ENCODE measurements at regions not wholly inside any gene's neighbourhood (a gene's known extent, or its start where the extent isn't known, plus 50 kb on each side); places are given as distances from the start of the nearest gene placed in this dataset.

DNA sequence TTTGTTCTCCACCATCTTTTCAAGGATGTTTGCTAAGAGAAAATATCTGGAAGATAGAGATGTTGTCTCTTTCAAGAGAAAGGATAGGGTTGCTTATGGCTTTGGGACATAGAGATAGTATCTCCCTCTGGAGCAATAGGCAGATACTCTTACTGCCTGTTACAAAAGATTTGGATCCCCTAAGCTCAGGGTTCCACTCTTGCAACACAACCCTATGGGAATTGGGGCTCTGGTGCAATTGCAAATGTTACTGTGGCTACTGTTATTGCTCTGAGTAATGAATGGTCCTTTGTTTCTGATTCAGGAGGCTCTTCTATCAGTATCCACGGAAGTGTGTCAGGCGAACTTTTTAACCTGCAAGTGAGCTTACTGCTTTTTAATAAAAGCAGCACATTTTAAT, 88.8 kb downstream of the GPR85 start:
- H2AFZ ChIP-seq (ENCODE audit: low read length): no peak overlapping the region
- no peaks in the 10 kb centered on the region for H3K79me1 ChIP-seq (ENCODE audit: insufficient read depth, low read depth, low read length, poor library complexity, severe bottlenecking)
- H3K9me3 ChIP-seq (ENCODE audit: control insufficient read depth, low read depth, low read length): no peaks in the 10 kb centered on the region

More for the DNA sequence above, 88.8 kb downstream of the GPR85 start:
- TF ChIP-seq, protein P1, sequence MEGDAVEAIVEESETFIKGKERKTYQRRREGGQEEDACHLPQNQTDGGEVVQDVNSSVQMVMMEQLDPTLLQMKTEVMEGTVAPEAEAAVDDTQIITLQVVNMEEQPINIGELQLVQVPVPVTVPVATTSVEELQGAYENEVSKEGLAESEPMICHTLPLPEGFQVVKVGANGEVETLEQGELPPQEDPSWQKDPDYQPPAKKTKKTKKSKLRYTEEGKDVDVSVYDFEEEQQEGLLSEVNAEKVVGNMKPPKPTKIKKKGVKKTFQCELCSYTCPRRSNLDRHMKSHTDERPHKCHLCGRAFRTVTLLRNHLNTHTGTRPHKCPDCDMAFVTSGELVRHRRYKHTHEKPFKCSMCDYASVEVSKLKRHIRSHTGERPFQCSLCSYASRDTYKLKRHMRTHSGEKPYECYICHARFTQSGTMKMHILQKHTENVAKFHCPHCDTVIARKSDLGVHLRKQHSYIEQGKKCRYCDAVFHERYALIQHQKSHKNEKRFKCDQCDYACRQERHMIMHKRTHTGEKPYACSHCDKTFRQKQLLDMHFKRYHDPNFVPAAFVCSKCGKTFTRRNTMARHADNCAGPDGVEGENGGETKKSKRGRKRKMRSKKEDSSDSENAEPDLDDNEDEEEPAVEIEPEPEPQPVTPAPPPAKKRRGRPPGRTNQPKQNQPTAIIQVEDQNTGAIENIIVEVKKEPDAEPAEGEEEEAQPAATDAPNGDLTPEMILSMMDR (conservative IDR thresholded peaks at IDR 0.05): no peak
- Histone ChIP-seq H3T11ph (ENCODE audit: low read length) (no peak overlapping the region), H3K23me2 (ENCODE audit: insufficient read length, low read depth, low read length, poor library complexity, severe bottlenecking) (no peaks in the 10 kb centered on the region), H4K8ac (replicated peaks; ENCODE audit: insufficient read length, low read depth, low read length) (no peak overlapping the region), H3K9ac (ENCODE audit: extremely low read depth, insufficient read length, low read length) (no peak overlapping the region), H3K14ac (ENCODE audit: insufficient read depth, low read length) (no peak overlapping the region), H4K5ac (ENCODE audit: insufficient read length, low read depth, low read length) (no peak overlapping the region), H4K91ac (ENCODE audit: insufficient read length, low read depth, low read length) (no peak overlapping the region), H4K20me1 (ENCODE audit: control insufficient read depth, insufficient read depth, insufficient read length) (no peaks in the 10 kb centered on the region), H2BK5ac (ENCODE audit: insufficient read length, low read length) (no peak overlapping the region), H2BK12ac (ENCODE audit: insufficient read length, low read depth, low read length) (no peak overlapping the region), H2BK120ac (ENCODE audit: low read depth, low read length, poor library complexity, severe bottlenecking) (no peak overlapping the region), H2AK5ac (ENCODE audit: insufficient read length, low read length) (no peak overlapping the region), H3K4me2 (ENCODE audit: insufficient read depth, insufficient read length, low read length) (no peak overlapping the region), H3K23ac (ENCODE audit: insufficient read length, low read depth, low read length) (no peak overlapping the region), H3K18ac (ENCODE audit: insufficient read length, low read depth, low read length) (no peak overlapping the region), H2BK15ac (ENCODE audit: low read depth, low read length) (no peak overlapping the region), H3K79me2 (ENCODE audit: insufficient read depth, low read length) (no peaks in the 10 kb centered on the region), H3K27ac (ENCODE audit: insufficient read length, low read depth, low read length) (no peak overlapping the region), H2BK20ac (ENCODE audit: low read depth, low read length, poor library complexity, severe bottlenecking) (no peak overlapping the region), H3K4me1 (ENCODE audit: insufficient read depth, low read length) (no peaks in the 10 kb centered on the region), H3K56ac (ENCODE audit: insufficient read length, low read depth, low read length) (no peak overlapping the region), H3K4ac (ENCODE audit: low read depth, low read length) (no peak overlapping the region), H3K27me3 (ENCODE audit: insufficient read depth, low read length) (no peaks in the 10 kb centered on the region)
- no peaks in the 10 kb centered on the region for H3K9me3 Mint-ChIP-seq
- no peak overlapping the region for H3K4me3 Mint-ChIP-seq
- no CpG with 5 or more reads among the region's 2 CpGs for WGBS (ENCODE audit: extremely low coverage, insufficient read length, low lambda C conversion rate)
- no peaks in the 10 kb centered on the region for H3K36me3 Mint-ChIP-seq (ENCODE audit: insufficient read depth in 1 of 3, low read depth in 3 of 3)
- peaks cover 0 to 4% of the 10 kb centered on the region in 2 experiments; a peak in 2 of 4 replicates for H3K4me1 Mint-ChIP-seq
- no peak overlapping the region for H3K27ac Mint-ChIP-seq
- DNase-seq: no peak
- H3K27me3 Mint-ChIP-seq (ENCODE audit: low read depth): no peaks in the 10 kb centered on the region
